ENCODE measurements at regions not wholly inside any gene's neighbourhood (a gene's known extent, or its start where the extent isn't known, plus 50 kb on each side); places are given as distances from the start of the nearest gene placed in this dataset.

- no peak for TF ChIP-seq POLR2AphosphoS5 (IDR thresholded peaks at IDR 0.05; ENCODE audit: low read depth, low read length)
- TF ChIP-seq SP1 (IDR thresholded peaks at IDR 0.05; ENCODE audit: low read depth) = no peak
- TF ChIP-seq, protein P1, sequence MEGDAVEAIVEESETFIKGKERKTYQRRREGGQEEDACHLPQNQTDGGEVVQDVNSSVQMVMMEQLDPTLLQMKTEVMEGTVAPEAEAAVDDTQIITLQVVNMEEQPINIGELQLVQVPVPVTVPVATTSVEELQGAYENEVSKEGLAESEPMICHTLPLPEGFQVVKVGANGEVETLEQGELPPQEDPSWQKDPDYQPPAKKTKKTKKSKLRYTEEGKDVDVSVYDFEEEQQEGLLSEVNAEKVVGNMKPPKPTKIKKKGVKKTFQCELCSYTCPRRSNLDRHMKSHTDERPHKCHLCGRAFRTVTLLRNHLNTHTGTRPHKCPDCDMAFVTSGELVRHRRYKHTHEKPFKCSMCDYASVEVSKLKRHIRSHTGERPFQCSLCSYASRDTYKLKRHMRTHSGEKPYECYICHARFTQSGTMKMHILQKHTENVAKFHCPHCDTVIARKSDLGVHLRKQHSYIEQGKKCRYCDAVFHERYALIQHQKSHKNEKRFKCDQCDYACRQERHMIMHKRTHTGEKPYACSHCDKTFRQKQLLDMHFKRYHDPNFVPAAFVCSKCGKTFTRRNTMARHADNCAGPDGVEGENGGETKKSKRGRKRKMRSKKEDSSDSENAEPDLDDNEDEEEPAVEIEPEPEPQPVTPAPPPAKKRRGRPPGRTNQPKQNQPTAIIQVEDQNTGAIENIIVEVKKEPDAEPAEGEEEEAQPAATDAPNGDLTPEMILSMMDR (IDR thresholded peaks at IDR 0.05 in 2 of 3, conservative IDR thresholded peaks at IDR 0.05 in 1 of 3; ENCODE audit: borderline replicate concordance in 1 of 3, insufficient read depth in 1 of 3, low read depth in 2 of 3, low read length in 2 of 3) = no peak
- TF ChIP-seq SIN3A (IDR thresholded peaks at IDR 0.05; ENCODE audit: low read depth) = no peak
- no peak for TF ChIP-seq JUND (IDR thresholded peaks at IDR 0.05)
- TF ChIP-seq EZH2phosphoT487 (IDR thresholded peaks at IDR 0.05; ENCODE audit: borderline replicate concordance) = no peak
- no peak for TF ChIP-seq ZNF274 (IDR thresholded peaks at IDR 0.05; ENCODE audit: low read depth, low read length)
- no peak for TF ChIP-seq POLR2A (IDR thresholded peaks at IDR 0.05; ENCODE audit: borderline replicate concordance, extremely low read depth, insufficient read depth, insufficient read length)
- no peak for TF ChIP-seq EGR1 (IDR thresholded peaks at IDR 0.05; ENCODE audit: low read depth)
Measured at GRCh38 chr5:12658871-12659446, 754.7 kb upstream of the CTNND2 start.

Measured in HCT116 (cell line).